H1 (cell line): ENCODE measurements at regions not wholly inside any gene's neighbourhood (a gene's known extent, or its start where the extent isn't known, plus 50 kb on each side); places are given as distances from the start of the nearest gene placed in this dataset.

Source experiments
- CHD7 ChIP-seq: fragments of 300-600 bp; sonication (generic); IDR thresholded peaks from 2 replicates; pipeline ENCODE4 v1.7.1; 2012; ENCODE audit warnings: low read length, moderate library complexity, mild to moderate bottlenecking, inconsistent platforms; ENCODE audit not compliant: insufficient replicate concordance
- CREB1 ChIP-seq: IDR thresholded peaks from 2 replicates; pipeline ENCODE4 v1.6.1; 2012; ENCODE audit warnings: inconsistent platforms
- EP300 ChIP-seq, 2 experiments: IDR thresholded peaks; 1 replicate in 1 of 2; 2 replicates in 1 of 2; pipeline ENCODE4 v1.6.1; 2011 to 2012; ENCODE audit warnings: low read depth in 2 of 2, low read length in 2 of 2, mild to moderate bottlenecking in 2 of 2, borderline replicate concordance in 1 of 2, inconsistent platforms in 1 of 2, moderate library complexity in 1 of 2
- POLR2AphosphoS5 ChIP-seq: IDR thresholded peaks from 2 replicates; pipeline ENCODE4 v1.6.1; 2011; ENCODE audit warnings: low read depth, low read length
- RFX5 ChIP-seq: IDR thresholded peaks from 2 replicates; pipeline ENCODE4 v1.6.1; 2011; ENCODE audit warnings: low read depth, low read length, improper control_type of control experiment, borderline replicate concordance
- SP1 ChIP-seq: IDR thresholded peaks from 2 replicates; pipeline ENCODE4 v1.6.1; 2011; ENCODE audit warnings: low read depth, low read length
- TCF12 ChIP-seq: IDR thresholded peaks from 2 replicates; pipeline ENCODE4 v1.6.1; 2011; ENCODE audit warnings: low read depth, mild to moderate bottlenecking, low read length
- USF2 ChIP-seq: IDR thresholded peaks from 2 replicates; pipeline ENCODE4 v1.6.1; 2011; ENCODE audit warnings: low read length, improper control_type of control experiment
- YY1 ChIP-seq: IDR thresholded peaks from 2 replicates; pipeline ENCODE4 v1.6.1; 2011; ENCODE audit warnings: low read depth, mild to moderate bottlenecking, low read length

- TF ChIP-seq USF2 (no peak), RFX5 (no peak), TCF12 (no peak), YY1 (no peak), EP300 (IDR thresholded peaks at IDR 0.05; ENCODE audit: borderline replicate concordance in 1 of 2, low read depth in 2 of 2, low read length in 2 of 2) (no peak), POLR2AphosphoS5 (no peak), CHD7 (no peak), SP1 (no peak), CREB1 (no peak)
Observed at GRCh38 chr13:89936256-89936655, 1411.2 kb upstream of the MIR17HG start (continued).
